Fibroblast of lung (primary cell): ENCODE measurements at regions not wholly inside any gene's neighbourhood (a gene's known extent, or its start where the extent isn't known, plus 50 kb on each side); places are given as distances from the start of the nearest gene placed in this dataset.

ENCODE experiments used
- DNase-seq, 2 donors: peaks; one replicate each; pipeline versions ENCODE4 v3.0.0 to v3.0.0-alpha.2; 2010; ENCODE audit warnings: low read depth in 2 of 2
- H2AFZ ChIP-seq: 2 replicates; pipeline ENCODE4 v1.5.1; 2012; ENCODE audit warnings: low read length, control low read depth, inconsistent platforms
- H3K27ac ChIP-seq: 2 replicates; pipeline ENCODE4 v1.5.1; 2011; ENCODE audit warnings: low read length, control low read depth; ENCODE audit not compliant: insufficient read depth
- H3K27me3 ChIP-seq: 2 replicates; pipeline ENCODE4 v1.5.1; 2011; ENCODE audit warnings: mild to moderate bottlenecking, low read length; ENCODE audit not compliant: control insufficient read depth, insufficient read depth
- H3K36me3 ChIP-seq: 2 replicates; pipeline ENCODE4 v1.5.1; 2011; ENCODE audit warnings: low read length; ENCODE audit not compliant: control insufficient read depth, insufficient read depth
- H3K4me1 ChIP-seq: 2 replicates; pipeline ENCODE4 v1.5.1; 2011; ENCODE audit warnings: low read length; ENCODE audit not compliant: control insufficient read depth, insufficient read depth; ENCODE audit errors: extremely low read depth
- H3K4me2 ChIP-seq: 2 replicates; pipeline ENCODE4 v1.5.1; 2011; ENCODE audit warnings: low read length, control low read depth; ENCODE audit not compliant: insufficient read depth; ENCODE audit errors: extremely low read depth
- H3K4me3 ChIP-seq, 4 experiments: fragments of 200-600 bp in 1 of 4; sonication (generic) in 1 of 4; replicated peaks in 1 of 4; 2 replicates each; pipeline ENCODE4 v1.5.1; 2011 to 2016; ENCODE audit warnings: low read length in 4 of 4, low read depth in 3 of 4, mild to moderate bottlenecking in 3 of 4, control low read depth in 2 of 4, inconsistent platforms in 1 of 4, mixed read lengths in 1 of 4; ENCODE audit not compliant: insufficient read depth in 1 of 4; ENCODE audit errors: control extremely low read depth in 1 of 4
- H3K79me2 ChIP-seq: 2 replicates; pipeline ENCODE4 v1.5.1; 2012; ENCODE audit warnings: mild to moderate bottlenecking, low read length, inconsistent platforms; ENCODE audit not compliant: control insufficient read depth, insufficient read depth
- H3K9ac ChIP-seq: 2 replicates; pipeline ENCODE4 v1.5.1; 2011; ENCODE audit warnings: mild to moderate bottlenecking, low read length, control low read depth; ENCODE audit not compliant: insufficient read depth
- H3K9me3 ChIP-seq: 2 replicates; pipeline ENCODE4 v1.5.1; 2012; ENCODE audit warnings: low read depth, low read length; ENCODE audit not compliant: control insufficient read depth, insufficient read depth
- H4K20me1 ChIP-seq: 2 replicates; pipeline ENCODE4 v1.5.1; 2011; ENCODE audit warnings: low read length; ENCODE audit not compliant: control insufficient read depth, insufficient read depth; ENCODE audit errors: extremely low read depth
- EZH2 ChIP-seq: IDR thresholded peaks from 2 replicates; pipeline ENCODE4 v1.5.1; 2012; ENCODE audit warnings: low read length, control low read depth, mild to moderate bottlenecking; ENCODE audit errors: missing control alignments
- TF ChIP-seq, protein P1 (sequence below), 2 donors: IDR thresholded peaks in 1 of 2; conservative IDR thresholded peaks in 1 of 2; 1 replicate in 1 of 2; 2 replicates in 1 of 2; pipeline ENCODE4 v1.5.1; 2011 to 2012; ENCODE audit warnings: low read length in 2 of 2, control low read depth in 1 of 2, inconsistent platforms in 1 of 2, low read depth in 1 of 2, mild to moderate bottlenecking in 1 of 2

- H3K4me3 ChIP-seq, result no peak overlapping the region
- H3K27me3 ChIP-seq, result no peaks in the 10 kb centered on the region
- DNase-seq, result no peak
- H3K4me2 ChIP-seq, result no peak overlapping the region
- no peaks in the 10 kb centered on the region for H3K36me3 ChIP-seq
- H2AFZ ChIP-seq, result no peak overlapping the region
- no peaks in the 10 kb centered on the region for H3K4me1 ChIP-seq
- H3K27ac ChIP-seq, result no peak overlapping the region
- no peaks in the 10 kb centered on the region for H3K79me2 ChIP-seq
- TF ChIP-seq, protein P1, sequence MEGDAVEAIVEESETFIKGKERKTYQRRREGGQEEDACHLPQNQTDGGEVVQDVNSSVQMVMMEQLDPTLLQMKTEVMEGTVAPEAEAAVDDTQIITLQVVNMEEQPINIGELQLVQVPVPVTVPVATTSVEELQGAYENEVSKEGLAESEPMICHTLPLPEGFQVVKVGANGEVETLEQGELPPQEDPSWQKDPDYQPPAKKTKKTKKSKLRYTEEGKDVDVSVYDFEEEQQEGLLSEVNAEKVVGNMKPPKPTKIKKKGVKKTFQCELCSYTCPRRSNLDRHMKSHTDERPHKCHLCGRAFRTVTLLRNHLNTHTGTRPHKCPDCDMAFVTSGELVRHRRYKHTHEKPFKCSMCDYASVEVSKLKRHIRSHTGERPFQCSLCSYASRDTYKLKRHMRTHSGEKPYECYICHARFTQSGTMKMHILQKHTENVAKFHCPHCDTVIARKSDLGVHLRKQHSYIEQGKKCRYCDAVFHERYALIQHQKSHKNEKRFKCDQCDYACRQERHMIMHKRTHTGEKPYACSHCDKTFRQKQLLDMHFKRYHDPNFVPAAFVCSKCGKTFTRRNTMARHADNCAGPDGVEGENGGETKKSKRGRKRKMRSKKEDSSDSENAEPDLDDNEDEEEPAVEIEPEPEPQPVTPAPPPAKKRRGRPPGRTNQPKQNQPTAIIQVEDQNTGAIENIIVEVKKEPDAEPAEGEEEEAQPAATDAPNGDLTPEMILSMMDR (conservative IDR thresholded peaks at IDR 0.05 in 1 of 2, IDR thresholded peaks at IDR 0.05 in 1 of 2; ENCODE audit: low read depth in 1 of 2, low read length in 2 of 2), result no peak
- no peak for TF ChIP-seq EZH2
- H4K20me1 ChIP-seq, result no peaks in the 10 kb centered on the region
- H3K9me3 ChIP-seq, result no peaks in the 10 kb centered on the region
- H3K9ac ChIP-seq, result no peak overlapping the region
Measured at GRCh38 chr20:24842274-24842917, 106.7 kb upstream of the CST7 start.

DNA sequence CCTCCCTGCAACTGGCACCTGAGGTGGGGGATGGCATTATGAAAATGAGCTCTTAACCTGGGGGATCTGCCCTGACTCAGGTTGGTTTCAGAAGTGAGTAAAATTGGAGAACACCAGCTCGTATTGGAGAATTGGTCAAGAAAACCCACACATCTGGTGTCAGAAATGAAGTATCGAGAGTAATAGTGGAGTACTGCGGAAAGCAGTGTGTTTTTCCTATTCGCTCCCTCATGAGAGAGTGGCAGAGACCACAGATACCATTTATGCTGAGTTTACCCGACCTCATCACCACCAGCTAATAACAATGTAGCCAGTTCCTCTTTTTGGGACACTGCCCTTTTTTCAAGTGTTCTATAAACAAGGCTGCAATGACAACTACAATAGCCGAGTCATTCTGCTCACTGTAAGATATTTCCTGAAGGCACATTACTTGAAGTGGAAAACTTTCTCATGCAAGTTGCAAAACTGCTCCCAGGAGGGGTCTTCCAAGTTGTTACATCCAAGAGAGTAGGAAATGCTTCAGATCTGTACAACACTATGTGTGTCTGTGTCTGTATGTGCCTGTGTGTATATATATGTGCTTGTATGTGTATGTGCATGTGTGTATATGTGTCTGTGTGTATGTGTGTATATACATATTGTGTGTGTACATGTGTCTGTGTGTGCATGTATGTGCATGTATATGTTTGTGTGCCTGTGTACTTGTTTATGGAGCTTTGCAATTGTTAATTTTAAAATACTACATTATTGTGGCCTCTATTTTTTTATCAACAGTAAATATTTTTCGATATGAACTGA is 106.0 kb upstream of the CST7 start:
- Histone ChIP-seq H3K27me3 (no peaks in the 10 kb centered on the region), H2AFZ (no peak overlapping the region), H3K27ac (no peak overlapping the region), H4K20me1 (no peaks in the 10 kb centered on the region), H3K4me2 (no peak overlapping the region), H3K9me3 (no peaks in the 10 kb centered on the region), H3K79me2 (no peaks in the 10 kb centered on the region), H3K9ac (no peak overlapping the region), H3K4me1 (no peaks in the 10 kb centered on the region), H3K36me3 (no peaks in the 10 kb centered on the region), H3K4me3 (no peak overlapping the region)
- TF ChIP-seq, protein P1 (conservative IDR thresholded peaks at IDR 0.05 in 1 of 2, IDR thresholded peaks at IDR 0.05 in 1 of 2; ENCODE audit: low read depth in 1 of 2, low read length in 2 of 2), result no peak
- TF ChIP-seq EZH2, result no peak
- DNase-seq, result no peak

GRCh38 chr20:24850176-24850575 is 98.9 kb upstream of the CST7 start:
- Histone ChIP-seq H3K79me2 (no peaks in the 10 kb centered on the region), H3K27me3 (no peaks in the 10 kb centered on the region), H3K27ac (no peak overlapping the region), H3K4me2 (no peak overlapping the region), H3K4me1 (no peaks in the 10 kb centered on the region), H3K9me3 (no peaks in the 10 kb centered on the region), H3K4me3 (no peak overlapping the region), H2AFZ (no peak overlapping the region), H4K20me1 (no peaks in the 10 kb centered on the region), H3K9ac (no peak overlapping the region), H3K36me3 (no peaks in the 10 kb centered on the region)
- TF ChIP-seq EZH2, result no peak
- TF ChIP-seq, protein P1 (conservative IDR thresholded peaks at IDR 0.05 in 1 of 2, IDR thresholded peaks at IDR 0.05 in 1 of 2; ENCODE audit: low read depth in 1 of 2, low read length in 2 of 2), result no peak
- no peak for DNase-seq
